ENCODE measurements at regions not wholly inside any gene's neighbourhood (a gene's known extent, or its start where the extent isn't known, plus 50 kb on each side); places are given as distances from the start of the nearest gene placed in this dataset.

DNA sequence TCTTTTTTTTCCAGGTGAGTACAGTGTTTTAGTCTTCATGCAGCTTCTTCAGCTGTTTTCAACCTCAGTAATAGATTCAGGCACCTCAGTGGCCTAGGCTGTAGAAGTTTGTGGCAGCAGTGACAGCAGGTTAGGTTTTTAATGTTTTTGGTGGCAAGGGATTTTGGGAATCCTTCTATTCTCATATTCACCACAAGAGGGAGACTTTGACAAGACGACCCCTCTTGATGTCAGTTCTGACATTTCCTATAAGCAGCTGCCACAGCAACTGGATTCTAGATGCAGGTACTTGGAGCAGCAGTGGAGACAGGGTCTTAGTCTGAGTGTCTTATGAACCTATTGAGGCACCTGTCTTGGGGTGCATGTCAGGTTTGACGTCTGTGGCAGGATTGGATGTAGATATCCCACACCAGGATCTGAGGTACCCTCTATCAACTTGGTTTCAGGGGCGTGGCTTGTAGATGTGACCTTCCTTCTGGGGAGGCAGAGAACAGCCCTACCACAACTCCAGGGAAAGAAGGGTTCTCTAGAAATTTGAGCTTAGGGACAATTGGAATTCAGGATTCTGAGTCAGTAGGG, 1104.2 kb upstream of the TMPRSS15 start:
- TF ChIP-seq TCF12 (IDR thresholded peaks at IDR 0.05; ENCODE audit: low read depth) (no peak), YY1 (IDR thresholded peaks at IDR 0.05; ENCODE audit: low read depth) (no peak), RAD21 (IDR thresholded peaks at IDR 0.05; ENCODE audit: low read depth) (peak; percentile 59), TEAD4 (IDR thresholded peaks at IDR 0.05) (no peak)

- TF ChIP-seq CREB1 (IDR thresholded peaks at IDR 0.05; ENCODE audit: low read depth) (no peak), YY1 (IDR thresholded peaks at IDR 0.05; ENCODE audit: low read depth) (no peak), MAX (IDR thresholded peaks at IDR 0.05) (no peak), USF1 (IDR thresholded peaks at IDR 0.05) (no peak), CEBPB (IDR thresholded peaks at IDR 0.05) (no peak), TAF1 (IDR thresholded peaks at IDR 0.05; ENCODE audit: low read depth) (no peak), RAD21 (IDR thresholded peaks at IDR 0.05; ENCODE audit: low read depth) (no peak), REST (IDR thresholded peaks at IDR 0.05; ENCODE audit: low read depth) (no peak), ZBTB7A (IDR thresholded peaks at IDR 0.05; ENCODE audit: low read depth) (no peak), EP300 (IDR thresholded peaks at IDR 0.05; ENCODE audit: borderline replicate concordance) (no peak), NFIC (IDR thresholded peaks at IDR 0.05) (no peak), TCF12 (IDR thresholded peaks at IDR 0.05; ENCODE audit: low read depth) (no peak), EGR1 (IDR thresholded peaks at IDR 0.05) (no peak), TEAD4 (IDR thresholded peaks at IDR 0.05) (no peak), FOXM1 (IDR thresholded peaks at IDR 0.05; ENCODE audit: borderline replicate concordance, low read depth) (no peak)
These were observed 1104.9 kb upstream of the TMPRSS15 start for GRCh38 chr21:19508442-19508841.

- TF ChIP-seq TCF12 (IDR thresholded peaks at IDR 0.05; ENCODE audit: low read depth) = no peak
- TF ChIP-seq NFIC (IDR thresholded peaks at IDR 0.05) = no peak
- no peak for TF ChIP-seq CREB1 (IDR thresholded peaks at IDR 0.05; ENCODE audit: low read depth)
- no peak for TF ChIP-seq ZBTB7A (IDR thresholded peaks at IDR 0.05; ENCODE audit: low read depth)
- no peak for TF ChIP-seq TAF1 (IDR thresholded peaks at IDR 0.05; ENCODE audit: low read depth)
- no peak for TF ChIP-seq YY1 (IDR thresholded peaks at IDR 0.05; ENCODE audit: low read depth)
- no peak for TF ChIP-seq TEAD4 (IDR thresholded peaks at IDR 0.05)
- TF ChIP-seq USF1 (IDR thresholded peaks at IDR 0.05) = no peak
- TF ChIP-seq EGR1 (IDR thresholded peaks at IDR 0.05) = no peak
- no peak for TF ChIP-seq CEBPB (IDR thresholded peaks at IDR 0.05)
- TF ChIP-seq MAX (IDR thresholded peaks at IDR 0.05) = no peak
- no peak for TF ChIP-seq FOXM1 (IDR thresholded peaks at IDR 0.05; ENCODE audit: borderline replicate concordance, low read depth)
These were observed 1105.3 kb upstream of the TMPRSS15 start for GRCh38 chr21:19508844-19509243.

GRCh38 chr21:19510057-19510456, 1106.5 kb upstream of the TMPRSS15 start:
- TF ChIP-seq MAX (IDR thresholded peaks at IDR 0.05) = no peak
- no peak for TF ChIP-seq ZBTB7A (IDR thresholded peaks at IDR 0.05; ENCODE audit: low read depth)
- TF ChIP-seq TEAD4 (IDR thresholded peaks at IDR 0.05) = no peak
- no peak for TF ChIP-seq USF1 (IDR thresholded peaks at IDR 0.05)
- TF ChIP-seq TCF12 (IDR thresholded peaks at IDR 0.05; ENCODE audit: low read depth) = no peak
- no peak for TF ChIP-seq TAF1 (IDR thresholded peaks at IDR 0.05; ENCODE audit: low read depth)
- TF ChIP-seq EP300 (IDR thresholded peaks at IDR 0.05; ENCODE audit: borderline replicate concordance) = no peak
- no peak for TF ChIP-seq REST (IDR thresholded peaks at IDR 0.05; ENCODE audit: low read depth)
- TF ChIP-seq FOXM1 (IDR thresholded peaks at IDR 0.05; ENCODE audit: borderline replicate concordance, low read depth) = no peak
- TF ChIP-seq RAD21 (IDR thresholded peaks at IDR 0.05; ENCODE audit: low read depth) = no peak
- no peak for TF ChIP-seq YY1 (IDR thresholded peaks at IDR 0.05; ENCODE audit: low read depth)
- TF ChIP-seq NFIC (IDR thresholded peaks at IDR 0.05) = no peak
- no peak for TF ChIP-seq EGR1 (IDR thresholded peaks at IDR 0.05)
- no peak for TF ChIP-seq CEBPB (IDR thresholded peaks at IDR 0.05)
- TF ChIP-seq CREB1 (IDR thresholded peaks at IDR 0.05; ENCODE audit: low read depth) = no peak

- TF ChIP-seq TAF1 (IDR thresholded peaks at IDR 0.05; ENCODE audit: low read depth) (no peak), ZBTB7A (IDR thresholded peaks at IDR 0.05; ENCODE audit: low read depth) (no peak), YY1 (IDR thresholded peaks at IDR 0.05; ENCODE audit: low read depth) (no peak), CREB1 (IDR thresholded peaks at IDR 0.05; ENCODE audit: low read depth) (no peak), TEAD4 (IDR thresholded peaks at IDR 0.05) (no peak), USF1 (IDR thresholded peaks at IDR 0.05) (no peak), NFIC (IDR thresholded peaks at IDR 0.05) (no peak), REST (IDR thresholded peaks at IDR 0.05; ENCODE audit: low read depth) (no peak)
These were observed 1107.1 kb upstream of the TMPRSS15 start for GRCh38 chr21:19510653-19511052.
